ENCODE measurements at regions not wholly inside any gene's neighbourhood (a gene's known extent, or its start where the extent isn't known, plus 50 kb on each side); places are given as distances from the start of the nearest gene placed in this dataset.

DNA sequence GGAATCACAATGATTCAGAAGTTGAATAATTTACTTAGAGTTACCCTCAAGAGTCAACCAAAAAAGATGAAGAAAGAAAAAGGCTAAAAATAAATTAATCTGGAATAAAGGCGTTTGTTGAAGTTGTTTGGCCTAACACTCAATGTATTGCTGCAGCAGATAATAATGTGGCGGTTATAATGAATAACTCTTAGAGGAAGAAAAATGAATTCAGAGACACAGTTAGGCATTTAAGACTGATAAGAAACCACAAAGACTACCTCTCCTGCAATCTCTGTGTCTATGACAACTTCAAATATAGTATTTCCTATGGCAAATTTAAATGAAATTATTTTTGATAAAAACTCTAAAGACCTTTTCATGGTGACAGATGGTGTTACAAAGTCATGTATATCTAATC is 1369.1 kb upstream of the AGA start:
- TF ChIP-seq, protein P1, sequence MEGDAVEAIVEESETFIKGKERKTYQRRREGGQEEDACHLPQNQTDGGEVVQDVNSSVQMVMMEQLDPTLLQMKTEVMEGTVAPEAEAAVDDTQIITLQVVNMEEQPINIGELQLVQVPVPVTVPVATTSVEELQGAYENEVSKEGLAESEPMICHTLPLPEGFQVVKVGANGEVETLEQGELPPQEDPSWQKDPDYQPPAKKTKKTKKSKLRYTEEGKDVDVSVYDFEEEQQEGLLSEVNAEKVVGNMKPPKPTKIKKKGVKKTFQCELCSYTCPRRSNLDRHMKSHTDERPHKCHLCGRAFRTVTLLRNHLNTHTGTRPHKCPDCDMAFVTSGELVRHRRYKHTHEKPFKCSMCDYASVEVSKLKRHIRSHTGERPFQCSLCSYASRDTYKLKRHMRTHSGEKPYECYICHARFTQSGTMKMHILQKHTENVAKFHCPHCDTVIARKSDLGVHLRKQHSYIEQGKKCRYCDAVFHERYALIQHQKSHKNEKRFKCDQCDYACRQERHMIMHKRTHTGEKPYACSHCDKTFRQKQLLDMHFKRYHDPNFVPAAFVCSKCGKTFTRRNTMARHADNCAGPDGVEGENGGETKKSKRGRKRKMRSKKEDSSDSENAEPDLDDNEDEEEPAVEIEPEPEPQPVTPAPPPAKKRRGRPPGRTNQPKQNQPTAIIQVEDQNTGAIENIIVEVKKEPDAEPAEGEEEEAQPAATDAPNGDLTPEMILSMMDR (IDR thresholded peaks at IDR 0.05): no peak
- TF ChIP-seq POLR2A (IDR thresholded peaks at IDR 0.05): no peak
